ENCODE measurements at regions not wholly inside any gene's neighbourhood (a gene's known extent, or its start where the extent isn't known, plus 50 kb on each side); places are given as distances from the start of the nearest gene placed in this dataset.

- Histone ChIP-seq H3K27ac (ENCODE audit: low read depth, low read length) (peak overlapping the region; percentile 21), H3K9ac (ENCODE audit: low read length in 5 of 5) (no peak overlapping the region), H3K9me3 (ENCODE audit: control insufficient read depth in 5 of 5, low read length in 5 of 5) (peaks cover 0 to 6% (median 4%) of the 10 kb centered on the region in 5 donors), H3K4me1 (ENCODE audit: control insufficient read depth in 5 of 5, insufficient read depth in 5 of 5, low read length in 5 of 5) (peaks cover 0 to 20% (median 16%) of the 10 kb centered on the region in 5 donors), H3K36me3 (ENCODE audit: control insufficient read depth in 5 of 5, insufficient read depth in 5 of 5, low read length in 5 of 5) (no peaks in the 10 kb centered on the region), H3K27me3 (ENCODE audit: control insufficient read depth in 5 of 5, insufficient read depth in 4 of 5, low read length in 5 of 5) (no peaks in the 10 kb centered on the region), H3K4me3 (ENCODE audit: low read depth in 1 of 5, low read length in 5 of 5) (no peak overlapping the region)
Measured at GRCh38 chr5:68088302-68088701, 127.3 kb upstream of the PIK3R1 start.

DNA sequence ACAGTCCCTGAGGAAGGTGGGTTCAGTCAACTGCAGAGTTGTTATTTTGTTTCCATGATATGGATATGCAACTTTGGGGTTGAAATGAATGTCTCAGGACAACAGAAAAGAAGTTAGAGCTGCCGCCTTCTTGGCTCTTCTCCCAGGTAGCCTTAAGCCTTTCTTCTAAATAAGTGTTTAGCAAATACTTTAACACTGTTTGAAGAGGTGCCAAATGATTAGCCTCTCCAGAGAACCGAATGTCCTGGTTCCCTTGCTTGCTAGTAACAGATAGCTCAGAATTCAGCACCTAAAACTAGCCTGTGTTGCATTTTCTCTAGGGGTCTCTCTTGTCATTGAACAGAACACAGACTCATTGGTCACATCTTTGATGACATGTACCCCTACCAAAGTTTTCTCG lies 127.7 kb upstream of the PIK3R1 start:
- Histone ChIP-seq H3K9me3 (ENCODE audit: control insufficient read depth in 5 of 5, low read length in 5 of 5) (peaks cover 0 to 6% (median 4%) of the 10 kb centered on the region in 5 donors), H3K27ac (ENCODE audit: low read depth, low read length) (peak overlapping the region; percentile 21), H3K9ac (ENCODE audit: low read length in 5 of 5) (no peak overlapping the region), H3K4me1 (ENCODE audit: control insufficient read depth in 5 of 5, insufficient read depth in 5 of 5, low read length in 5 of 5) (peaks cover 0 to 20% (median 16%) of the 10 kb centered on the region in 5 donors), H3K27me3 (ENCODE audit: control insufficient read depth in 5 of 5, insufficient read depth in 4 of 5, low read length in 5 of 5) (no peaks in the 10 kb centered on the region), H3K36me3 (ENCODE audit: control insufficient read depth in 5 of 5, insufficient read depth in 5 of 5, low read length in 5 of 5) (no peaks in the 10 kb centered on the region), H3K4me3 (ENCODE audit: low read depth in 1 of 5, low read length in 5 of 5) (no peak overlapping the region)

DNA sequence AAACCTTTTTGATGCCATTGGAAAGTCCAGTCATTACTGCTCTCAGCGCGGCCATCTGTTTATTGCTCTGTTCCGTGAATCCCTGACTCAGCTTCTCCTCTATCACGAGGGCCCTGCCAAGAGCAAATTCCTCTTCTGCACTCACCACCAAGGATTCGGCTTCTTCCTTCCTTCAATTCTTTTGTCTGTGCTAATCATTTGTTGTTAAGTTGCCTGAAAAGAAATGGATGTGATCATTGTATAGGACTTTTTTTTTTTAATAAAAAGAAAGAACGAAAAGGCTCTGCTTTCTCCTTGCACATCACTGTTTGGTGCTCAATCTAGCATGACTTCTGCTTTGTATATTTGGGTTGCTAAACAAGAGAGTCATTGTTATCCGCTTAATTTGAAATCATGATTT lies 128.7 kb upstream of the PIK3R1 start:
- peaks cover 0 to 20% (median 16%) of the 10 kb centered on the region in 5 donors for H3K4me1 ChIP-seq (ENCODE audit: control insufficient read depth in 5 of 5, insufficient read depth in 5 of 5, low read length in 5 of 5)
- no peak overlapping the region for H3K27ac ChIP-seq (ENCODE audit: low read depth, low read length)
- no peaks in the 10 kb centered on the region for H3K27me3 ChIP-seq (ENCODE audit: control insufficient read depth in 5 of 5, insufficient read depth in 4 of 5, low read length in 5 of 5)
- H3K9ac ChIP-seq (ENCODE audit: low read length in 5 of 5): no peak overlapping the region
- no peaks in the 10 kb centered on the region for H3K36me3 ChIP-seq (ENCODE audit: control insufficient read depth in 5 of 5, insufficient read depth in 5 of 5, low read length in 5 of 5)
- H3K4me3 ChIP-seq (ENCODE audit: low read depth in 1 of 5, low read length in 5 of 5): peak overlapping the region in 1 of 5 donors; percentile 29
- peaks cover 0 to 6% (median 4%) of the 10 kb centered on the region in 5 donors for H3K9me3 ChIP-seq (ENCODE audit: control insufficient read depth in 5 of 5, low read length in 5 of 5)

DNA sequence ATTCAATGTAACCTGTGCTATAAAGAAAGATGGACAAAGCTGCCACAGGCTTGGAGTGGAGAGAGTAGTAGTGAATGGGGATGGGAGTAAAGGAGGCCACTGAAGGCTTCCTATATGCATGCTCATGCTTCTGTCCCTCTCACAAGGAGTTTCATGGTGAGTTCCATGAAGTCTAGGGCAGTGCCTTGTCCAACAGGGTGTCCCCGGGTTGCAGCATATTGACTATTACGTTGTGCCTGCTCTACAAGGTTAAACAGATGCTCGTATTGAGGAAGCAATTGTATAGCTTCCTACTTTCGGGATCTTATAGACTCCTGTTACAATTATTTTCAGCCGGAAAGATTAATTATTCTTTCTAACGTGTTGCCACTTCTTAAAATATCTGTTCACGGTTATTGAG lies 129.1 kb upstream of the PIK3R1 start:
- Histone ChIP-seq H3K4me1 (ENCODE audit: control insufficient read depth in 5 of 5, insufficient read depth in 5 of 5, low read length in 5 of 5) (peaks cover 0 to 20% (median 16%) of the 10 kb centered on the region in 5 donors), H3K9ac (ENCODE audit: low read length in 5 of 5) (no peak overlapping the region), H3K36me3 (ENCODE audit: control insufficient read depth in 5 of 5, insufficient read depth in 5 of 5, low read length in 5 of 5) (no peaks in the 10 kb centered on the region), H3K27ac (ENCODE audit: low read depth, low read length) (no peak overlapping the region), H3K27me3 (ENCODE audit: control insufficient read depth in 5 of 5, insufficient read depth in 4 of 5, low read length in 5 of 5) (no peaks in the 10 kb centered on the region), H3K4me3 (ENCODE audit: low read depth in 1 of 5, low read length in 5 of 5) (peak overlapping the region in 2 of 5 donors; percentile 20 to 29), H3K9me3 (ENCODE audit: control insufficient read depth in 5 of 5, low read length in 5 of 5) (peaks cover 0 to 6% (median 4%) of the 10 kb centered on the region in 5 donors)

GRCh38 chr5:68084396-68084795 lies 131.2 kb upstream of the PIK3R1 start:
- Histone ChIP-seq H3K36me3 (ENCODE audit: control insufficient read depth in 5 of 5, insufficient read depth in 5 of 5, low read length in 5 of 5) (no peaks in the 10 kb centered on the region), H3K9ac (ENCODE audit: low read length in 5 of 5) (no peak overlapping the region), H3K27me3 (ENCODE audit: control insufficient read depth in 5 of 5, insufficient read depth in 4 of 5, low read length in 5 of 5) (no peaks in the 10 kb centered on the region), H3K4me3 (ENCODE audit: low read depth in 1 of 5, low read length in 5 of 5) (no peak overlapping the region), H3K4me1 (ENCODE audit: control insufficient read depth in 5 of 5, insufficient read depth in 5 of 5, low read length in 5 of 5) (peaks cover 0 to 20% (median 16%) of the 10 kb centered on the region in 5 donors), H3K9me3 (ENCODE audit: control insufficient read depth in 5 of 5, low read length in 5 of 5) (no peaks in the 10 kb centered on the region), H3K27ac (ENCODE audit: low read depth, low read length) (no peak overlapping the region)

DNA sequence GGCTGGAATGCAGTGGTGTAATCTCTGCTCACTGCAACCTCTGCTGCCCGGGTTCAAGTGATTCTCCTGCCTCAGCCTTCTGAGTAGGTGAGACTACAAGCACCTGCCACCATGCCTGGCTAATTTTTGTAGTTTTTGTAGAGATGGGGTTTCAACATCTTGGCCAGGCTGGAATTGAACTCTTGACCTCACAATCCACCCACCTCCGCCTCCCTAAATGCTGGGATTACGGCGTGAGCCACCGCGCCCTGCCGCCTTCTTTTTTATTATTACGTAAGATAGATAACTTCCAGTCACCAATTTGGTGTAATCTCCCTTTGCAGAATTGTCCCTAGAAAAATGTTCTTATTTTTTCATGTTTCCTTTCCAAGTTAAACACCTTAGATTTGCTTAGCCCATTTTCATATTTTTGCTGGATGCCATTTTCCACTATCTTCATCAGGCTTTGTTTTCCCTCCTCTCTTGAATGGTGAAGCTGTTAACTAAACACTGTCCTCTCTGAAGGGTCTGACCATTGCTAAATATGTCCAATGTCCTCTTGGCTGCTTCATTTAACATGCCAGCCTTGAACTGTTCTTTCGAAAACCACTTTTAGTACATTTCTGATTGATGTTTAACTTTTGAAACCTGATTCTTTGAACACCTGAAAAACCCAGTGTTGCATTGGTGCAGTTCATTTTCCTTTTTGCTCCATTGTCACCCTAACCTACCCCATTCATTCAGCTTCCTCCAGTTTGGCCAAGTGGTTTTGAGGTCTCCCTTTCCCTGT lies 135.1 kb upstream of the PIK3R1 start:
- H3K4me1 ChIP-seq (ENCODE audit: control insufficient read depth in 5 of 5, insufficient read depth in 5 of 5, low read length in 5 of 5): peaks cover 0 to 3% (median 0%) of the 10 kb centered on the region in 5 donors
- H3K9me3 ChIP-seq (ENCODE audit: control insufficient read depth in 5 of 5, low read length in 5 of 5): no peaks in the 10 kb centered on the region
- H3K36me3 ChIP-seq (ENCODE audit: control insufficient read depth in 5 of 5, insufficient read depth in 5 of 5, low read length in 5 of 5): no peaks in the 10 kb centered on the region
- no peaks in the 10 kb centered on the region for H3K27me3 ChIP-seq (ENCODE audit: control insufficient read depth in 5 of 5, insufficient read depth in 4 of 5, low read length in 5 of 5)
- H3K4me3 ChIP-seq (ENCODE audit: low read depth in 1 of 5, low read length in 5 of 5): no peak overlapping the region
- no peak overlapping the region for H3K9ac ChIP-seq (ENCODE audit: low read length in 5 of 5)
- H3K27ac ChIP-seq (ENCODE audit: low read depth, low read length): no peak overlapping the region

- no peaks in the 10 kb centered on the region for H3K27me3 ChIP-seq (ENCODE audit: control insufficient read depth in 5 of 5, insufficient read depth in 4 of 5, low read length in 5 of 5)
- no peaks in the 10 kb centered on the region for H3K9me3 ChIP-seq (ENCODE audit: control insufficient read depth in 5 of 5, low read length in 5 of 5)
- H3K27ac ChIP-seq (ENCODE audit: low read depth, low read length): no peak overlapping the region
- H3K9ac ChIP-seq (ENCODE audit: low read length in 5 of 5): no peak overlapping the region
- H3K4me1 ChIP-seq (ENCODE audit: control insufficient read depth in 5 of 5, insufficient read depth in 5 of 5, low read length in 5 of 5): peaks cover 0 to 13% (median 4%) of the 10 kb centered on the region in 5 donors
- H3K36me3 ChIP-seq (ENCODE audit: control insufficient read depth in 5 of 5, insufficient read depth in 5 of 5, low read length in 5 of 5): no peaks in the 10 kb centered on the region
- no peak overlapping the region for H3K4me3 ChIP-seq (ENCODE audit: low read depth in 1 of 5, low read length in 5 of 5)
Measured at GRCh38 chr5:68077349-68077894, 138.1 kb upstream of the PIK3R1 start.

DNA sequence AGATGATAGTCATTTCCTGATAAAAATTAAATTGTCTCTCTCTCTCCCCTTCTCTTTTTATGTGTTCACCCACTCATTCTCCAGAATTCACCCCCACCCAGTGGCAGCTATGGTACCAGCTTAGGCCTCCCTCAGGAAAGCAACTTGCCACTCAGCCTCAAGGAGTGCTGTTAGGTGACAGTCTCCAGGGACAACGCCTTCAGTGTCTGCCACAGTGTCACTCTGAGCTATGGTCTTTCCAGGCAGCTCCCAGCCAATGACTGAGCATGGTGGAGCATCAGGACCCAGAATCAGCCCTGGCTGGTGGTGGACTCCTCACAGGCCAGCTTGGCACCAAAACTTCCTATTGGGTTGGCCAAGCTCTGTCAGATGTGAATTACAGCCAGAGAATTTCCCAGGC lies 140.9 kb upstream of the PIK3R1 start:
- no peak overlapping the region for H3K4me3 ChIP-seq (ENCODE audit: low read depth in 1 of 5, low read length in 5 of 5)
- no peaks in the 10 kb centered on the region for H3K36me3 ChIP-seq (ENCODE audit: control insufficient read depth in 5 of 5, insufficient read depth in 5 of 5, low read length in 5 of 5)
- peaks cover 0 to 13% (median 4%) of the 10 kb centered on the region in 5 donors for H3K4me1 ChIP-seq (ENCODE audit: control insufficient read depth in 5 of 5, insufficient read depth in 5 of 5, low read length in 5 of 5)
- H3K9ac ChIP-seq (ENCODE audit: low read length in 5 of 5): no peak overlapping the region
- no peaks in the 10 kb centered on the region for H3K27me3 ChIP-seq (ENCODE audit: control insufficient read depth in 5 of 5, insufficient read depth in 4 of 5, low read length in 5 of 5)
- H3K9me3 ChIP-seq (ENCODE audit: control insufficient read depth in 5 of 5, low read length in 5 of 5): no peaks in the 10 kb centered on the region
- H3K27ac ChIP-seq (ENCODE audit: low read depth, low read length): no peak overlapping the region

DNA sequence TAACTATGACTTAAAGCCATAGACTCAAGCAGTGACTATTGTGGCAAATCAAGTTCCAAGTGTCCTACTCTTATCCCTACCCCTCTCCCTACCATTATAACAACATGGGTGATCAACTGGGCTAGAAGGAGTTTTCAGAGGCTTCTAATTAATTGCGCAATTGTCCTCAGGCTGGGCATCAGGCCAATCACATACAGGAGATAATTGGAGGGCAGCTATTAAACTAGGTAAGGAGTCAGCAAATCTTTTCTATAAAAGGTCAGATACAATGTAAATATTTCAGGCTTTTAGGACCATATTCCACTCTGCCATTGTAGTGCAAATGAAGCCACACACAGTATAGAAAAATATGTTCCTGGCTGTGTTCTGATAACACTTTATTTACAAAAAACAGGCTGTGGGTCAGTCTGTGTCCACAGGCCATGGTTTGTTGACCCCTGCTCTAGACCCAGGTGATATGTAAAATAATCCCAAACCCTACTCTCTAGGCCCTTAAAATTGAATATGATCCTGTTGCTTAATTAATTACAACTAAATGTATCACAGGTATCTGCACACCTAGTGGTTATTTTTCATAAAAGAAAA lies 141.4 kb upstream of the PIK3R1 start:
- Histone ChIP-seq H3K36me3 (ENCODE audit: control insufficient read depth in 5 of 5, insufficient read depth in 5 of 5, low read length in 5 of 5) (no peaks in the 10 kb centered on the region), H3K4me1 (ENCODE audit: control insufficient read depth in 5 of 5, insufficient read depth in 5 of 5, low read length in 5 of 5) (peaks cover 0 to 13% (median 4%) of the 10 kb centered on the region in 5 donors), H3K4me3 (ENCODE audit: low read depth in 1 of 5, low read length in 5 of 5) (no peak overlapping the region), H3K9me3 (ENCODE audit: control insufficient read depth in 5 of 5, low read length in 5 of 5) (no peaks in the 10 kb centered on the region), H3K27ac (ENCODE audit: low read depth, low read length) (no peak overlapping the region), H3K27me3 (ENCODE audit: control insufficient read depth in 5 of 5, insufficient read depth in 4 of 5, low read length in 5 of 5) (no peaks in the 10 kb centered on the region), H3K9ac (ENCODE audit: low read length in 5 of 5) (no peak overlapping the region)

- Histone ChIP-seq H3K4me1 (ENCODE audit: control insufficient read depth in 5 of 5, insufficient read depth in 5 of 5, low read length in 5 of 5) (peaks cover 0 to 22% (median 11%) of the 10 kb centered on the region in 5 donors), H3K27me3 (ENCODE audit: control insufficient read depth in 5 of 5, insufficient read depth in 4 of 5, low read length in 5 of 5) (no peaks in the 10 kb centered on the region), H3K27ac (ENCODE audit: low read depth, low read length) (no peak overlapping the region), H3K4me3 (ENCODE audit: low read depth in 1 of 5, low read length in 5 of 5) (no peak overlapping the region), H3K9ac (ENCODE audit: low read length in 5 of 5) (no peak overlapping the region), H3K9me3 (ENCODE audit: control insufficient read depth in 5 of 5, low read length in 5 of 5) (no peaks in the 10 kb centered on the region), H3K36me3 (ENCODE audit: control insufficient read depth in 5 of 5, insufficient read depth in 5 of 5, low read length in 5 of 5) (no peaks in the 10 kb centered on the region)
Measured at GRCh38 chr5:68071736-68072135, 143.8 kb upstream of the PIK3R1 start.

Data from subcutaneous abdominal adipose tissue (tissue), 5 donors.